HepG2 (cell line): ENCODE measurements at regions not wholly inside any gene's neighbourhood (a gene's known extent, or its start where the extent isn't known, plus 50 kb on each side); places are given as distances from the start of the nearest gene placed in this dataset.

Source experiments
- ATAC-seq: fragments of 200-7000 bp; cut with Tn5 transposase; 3 replicates; pipeline ENCODE4 v1.9.1; 2020; ENCODE audit warnings: mild to moderate bottlenecking, moderate library complexity
- BruUV-seq: library from RNA; stranded (reverse); fragments of 400-500 nt; replicated peaks from 2 replicates; lab custom pipeline; 2021; lab: Mats Ljungman, UMichigan
- CTCF ChIA-PET: fragments of 300-600 bp; formaldehyde crosslinking; extraction: SDS; loops from one replicate; lab custom pipeline; 2021; ENCODE audit warnings: low total read pairs, inconsistent platforms, low intra/inter-chr PET ratio; lab: Yijun Ruan, JAX
- POLR2A ChIA-PET: fragments of 350-600 bp; sonication (Branson Sonifier 250); formaldehyde crosslinking; loops from one replicate; lab custom pipeline; 2020; ENCODE audit warnings: antibody characterized with exemption, inconsistent platforms; lab: Yijun Ruan, JAX
- DNase-seq: peaks from one replicate; pipeline ENCODE4 v3.0.0-alpha.2; 2015; ENCODE audit warnings: low spot score
- FAIRE-seq: peaks from 3 replicates; lab custom pipeline; 2011; peaks lifted over from hg19 to GRCh38; lab: Jason Lieb, UNC
- H2AFZ ChIP-seq: one replicate; pipeline ENCODE4 v1.6.1; 2011; ENCODE audit warnings: low read length, inconsistent platforms
- H3K27ac ChIP-seq: fragments of 300-600 bp; 3 replicates; pipeline ENCODE4 v1.8.0; 2011; ENCODE audit warnings: mixed run types, mild to moderate bottlenecking, mixed read lengths, low read length, inconsistent platforms; ENCODE audit not compliant: insufficient read depth; ENCODE audit errors: extremely low read length
- H3K27me3 ChIP-seq, 2 experiments: fragments of 200-600 bp in 1 of 2; 2 replicates in 1 of 2; 3 replicates in 1 of 2; pipeline versions ENCODE4 v1.6.0 to v1.8.0; 2011; ENCODE audit warnings: low read length in 2 of 2, mild to moderate bottlenecking in 2 of 2, moderate library complexity in 2 of 2, inconsistent platforms in 1 of 2; ENCODE audit not compliant: insufficient read depth in 2 of 2, control insufficient read depth in 1 of 2
- H3K36me3 ChIP-seq, 2 experiments: fragments of 200-600 bp in 1 of 2; replicated peaks in 1 of 2; 2 replicates in 1 of 2; 3 replicates in 1 of 2; pipeline versions ENCODE4 v1.5.1 to v1.8.0; 2011; ENCODE audit warnings: low read length in 2 of 2, inconsistent platforms in 1 of 2; ENCODE audit not compliant: insufficient read depth in 2 of 2, control insufficient read depth in 1 of 2
- H3K4me1 ChIP-seq: 2 replicates; pipeline ENCODE4 v1.5.1; 2012; ENCODE audit warnings: low read length, inconsistent platforms; ENCODE audit not compliant: insufficient read depth
- H3K4me2 ChIP-seq: 2 replicates; pipeline ENCODE4 v1.6.0; 2011; ENCODE audit warnings: low read depth, low read length, inconsistent platforms
- H3K4me3 ChIP-seq, 3 experiments: fragments of 200-600 bp in 1 of 3; sonication (generic), shearing (Covaris generic) in 1 of 3; replicated peaks in 1 of 3; 2 replicates each; pipeline ENCODE4 v1.5.1; 2011 to 2016; ENCODE audit warnings: low read length in 3 of 3, inconsistent platforms in 2 of 3, low read depth in 2 of 3, mild to moderate bottlenecking in 2 of 3, control low read depth in 1 of 3, mixed read lengths in 1 of 3; ENCODE audit not compliant: insufficient read depth in 1 of 3
- H3K79me2 ChIP-seq: one replicate; pipeline ENCODE4 v1.6.1; 2011; ENCODE audit warnings: low read length, inconsistent platforms; ENCODE audit not compliant: insufficient read depth
- H3K9ac ChIP-seq: 2 replicates; pipeline ENCODE4 v1.6.0; 2011; ENCODE audit warnings: mild to moderate bottlenecking, low read depth, low read length, inconsistent platforms; ENCODE audit not compliant: insufficient read depth
- H3K9me3 ChIP-seq: 2 replicates; pipeline ENCODE4 v1.5.1; 2012; ENCODE audit warnings: mild to moderate bottlenecking, low read length
- H4K20me1 ChIP-seq: 2 replicates; pipeline ENCODE4 v1.6.0; 2011; ENCODE audit warnings: inconsistent platforms, mild to moderate bottlenecking, low read length, moderate library complexity; ENCODE audit not compliant: insufficient read depth
- ARNTL ChIP-seq: sonication (generic); formaldehyde crosslinking; IDR thresholded peaks from 2 replicates; pipeline ENCODE4 v1.4.0; 2020; ENCODE audit warnings: mild to moderate bottlenecking, missing genetic modification reagents
- E2F1 ChIP-seq: sonication (generic); formaldehyde crosslinking; IDR thresholded peaks from 2 replicates; pipeline ENCODE4 v1.5.0; 2020; ENCODE audit warnings: missing genetic modification reagents
- FUBP1 ChIP-seq: sonication (generic); formaldehyde crosslinking; IDR thresholded peaks from 2 replicates; pipeline ENCODE4 v1.5.1; 2020; ENCODE audit warnings: missing genetic modification reagents, mild to moderate bottlenecking, borderline replicate concordance
- HNF1A ChIP-seq, 2 experiments: sonication (generic) in 1 of 2; formaldehyde crosslinking in 1 of 2; IDR thresholded peaks; 2 replicates each; pipeline versions ENCODE4 v1.4.0 to v1.6.1; 2016 to 2020; ENCODE audit warnings: borderline replicate concordance in 1 of 2, low read depth in 1 of 2, mild to moderate bottlenecking in 1 of 2, missing genetic modification reagents in 1 of 2
- ZNF205 ChIP-seq: IDR thresholded peaks from 2 replicates; pipeline ENCODE4 v1.6.1; 2018; ENCODE audit warnings: missing biosample characterization, missing genetic modification reagents
- WGBS: methylation state at CpG from one replicate; pipeline ENCODE4 v1.1.6; 2017; ENCODE audit warnings: low lambda C conversion rate; 5-methylcytosine and 5-hydroxymethylcytosine counted together
- in situ Hi-C: cut with HindIII; loops from 2 replicates; pipeline ENCODE4 v1.10.0; 2017; ENCODE audit warnings: low pct_unique_long_range_greater_than_20kb; ENCODE audit not compliant: extremely low pct_ligation_motif_present
- intact Hi-C: fragments of 100-400 bp; cut with micrococcal nuclease; formaldehyde crosslinking; loops from one replicate; pipeline ENCODE4 v1.10.0; 2022; ENCODE audit not compliant: unreplicated experiment

- intact Hi-C loops: no loop called here
These were observed 452.7 kb downstream of the CETN3 start for GRCh38 chr5:89956838-89957237.

More at GRCh38 chr5:89956838-89957237, 452.7 kb downstream of the CETN3 start:
- ATAC-seq (no peak), DNase-seq (no peak), FAIRE-seq (no peak)
- Histone ChIP-seq H3K9me3 (no peaks in the 10 kb centered on the region), H3K4me3 (no peak overlapping the region), H3K36me3 (no peaks in the 10 kb centered on the region), H3K9ac (no peak overlapping the region), H3K27me3 (no peaks in the 10 kb centered on the region), H3K4me1 (no peaks in the 10 kb centered on the region), H4K20me1 (no peaks in the 10 kb centered on the region), H2AFZ (no peak overlapping the region), H3K4me2 (no peak overlapping the region), H3K79me2 (no peaks in the 10 kb centered on the region), H3K27ac (no peak overlapping the region)
- CTCF ChIA-PET: no interaction called here
- in situ Hi-C loops: no loop called here
- no TSS peak for BruUV-seq
- 13% methylated on average over 1 of the region's 1 CpG for WGBS
- TF ChIP-seq E2F1 (CRISPR knock-in tag): no peak
- no peak for TF ChIP-seq ZNF205
- TF ChIP-seq FUBP1 (CRISPR knock-in tag): no peak
- no peak for TF ChIP-seq ARNTL
- no peak for TF ChIP-seq HNF1A (IDR thresholded peaks at IDR 0.05; ENCODE audit: low read depth)
- no peak for TF ChIP-seq HNF1A (CRISPR knock-in tag; IDR thresholded peaks at IDR 0.05; ENCODE audit: borderline replicate concordance)
- POLR2A ChIA-PET: no interaction called here
